Transverse colon (tissue), 3 donors: ENCODE measurements at regions not wholly inside any gene's neighbourhood (a gene's known extent, or its start where the extent isn't known, plus 50 kb on each side); places are given as distances from the start of the nearest gene placed in this dataset.

Experiments
- CTCF ChIP-seq, 5 experiments: fragments of 200-600 bp in 3 of 5; fragments of 450-650 bp in 2 of 5; sonication (generic) in 3 of 5; IDR thresholded peaks; 1 replicate in 2 of 5; 2 replicates in 3 of 5; pipeline ENCODE4 v1.5.1; 2016 to 2017; ENCODE audit warnings: antibody characterized with exemption in 5 of 5, inconsistent platforms in 3 of 5, mild to moderate bottlenecking in 2 of 5, moderate library complexity in 1 of 5
- POLR2A ChIP-seq: fragments of 450-650 bp; IDR thresholded peaks from one replicate; pipeline ENCODE4 v1.6.1; 2016; ENCODE audit warnings: antibody characterized with exemption, mild to moderate bottlenecking, moderate library complexity

- TF ChIP-seq CTCF (IDR thresholded peaks at IDR 0.05) (no peak), POLR2A (no peak)
Measured at GRCh38 chr2:83582589-83582988, 876.5 kb downstream of the SUCLG1 start.
